HK-2 (cell line): ENCODE measurements at regions not wholly inside any gene's neighbourhood (a gene's known extent, or its start where the extent isn't known, plus 50 kb on each side); places are given as distances from the start of the nearest gene placed in this dataset.
A peak's percentile ranks its signal among the peaks of the same experiment; 100 is the strongest.

Source experiments
- DNase-seq: peaks from one replicate; pipeline ENCODE4 v3.0.0-alpha.2; 2018; ENCODE audit not compliant: unreplicated experiment

- DNase-seq = no peak
Measured at GRCh38 chr2:41678639-41679038, 369.2 kb upstream of the PKDCC start.

- no peak for DNase-seq
Measured at GRCh38 chr2:41686156-41686555, 361.7 kb upstream of the PKDCC start.

GRCh38 chr2:41691561-41691960 lies 356.3 kb upstream of the PKDCC start:
- no peak for DNase-seq

DNA sequence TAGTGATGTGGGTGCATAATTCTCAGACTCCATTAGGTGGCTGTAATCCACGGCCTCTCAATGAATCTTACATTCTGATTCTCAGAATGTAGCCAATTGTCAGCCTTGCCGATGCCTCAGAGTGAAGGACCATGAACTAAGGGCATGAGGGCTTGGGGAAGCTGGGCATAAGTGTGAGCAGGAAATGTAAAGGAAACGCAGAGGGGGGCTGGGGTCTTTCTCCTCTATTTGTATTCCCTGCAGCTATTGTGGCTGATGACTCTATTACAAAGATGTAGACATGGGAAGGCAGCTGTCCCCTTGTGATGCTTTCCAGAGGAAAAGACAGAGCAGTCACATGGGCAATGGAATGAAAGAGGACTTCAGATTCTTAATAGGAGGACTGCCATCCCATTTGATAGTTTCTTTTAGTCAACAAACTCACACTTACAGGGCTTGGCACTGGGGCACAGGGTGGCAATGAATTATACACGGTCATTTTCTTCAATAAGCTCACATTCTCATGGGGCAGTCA lies 353.2 kb upstream of the PKDCC start:
- no peak for DNase-seq

- DNase-seq = no peak
Measured at GRCh38 chr2:41695198-41696113, 352.4 kb upstream of the PKDCC start.

- no peak for DNase-seq
Measured at GRCh38 chr2:41697389-41697788, 350.4 kb upstream of the PKDCC start.

DNA sequence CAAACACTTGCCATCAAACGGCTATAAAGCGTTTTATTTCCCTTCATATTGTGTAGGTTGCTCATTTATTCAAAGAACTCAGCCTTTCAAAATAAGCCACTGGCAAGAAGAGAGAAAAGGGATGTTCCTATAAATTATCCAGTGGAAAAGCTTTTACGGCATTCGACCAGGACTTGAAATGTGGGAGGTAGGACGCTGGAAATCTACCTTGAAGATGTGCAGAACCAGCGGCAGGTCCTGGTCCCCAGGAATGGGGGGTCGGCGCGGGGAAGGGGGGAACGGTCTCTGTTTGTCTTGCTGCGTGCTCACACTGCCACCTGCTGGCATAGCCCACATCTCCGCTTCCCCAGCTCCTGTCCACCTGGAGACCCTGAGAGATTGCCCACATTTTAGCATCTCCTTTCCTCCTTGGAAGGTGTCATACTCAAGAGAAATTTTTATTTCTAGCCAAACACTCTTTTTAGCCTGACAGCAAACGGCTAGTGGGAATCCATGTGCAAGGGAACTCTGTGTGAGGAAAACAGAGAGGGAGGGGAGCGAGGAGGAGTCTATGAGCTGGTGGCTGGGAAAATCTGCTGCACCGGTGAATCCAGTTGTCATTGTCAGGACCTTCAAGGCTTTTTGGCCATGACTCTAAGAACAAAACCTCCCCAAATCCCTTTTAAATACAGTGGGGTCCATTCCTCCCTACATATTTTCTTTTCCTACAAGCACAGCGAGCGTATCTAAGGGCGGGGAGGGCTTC lies 349.0 kb upstream of the PKDCC start:
- DNase-seq = peak; percentile 11

GRCh38 chr2:41701231-41701630 lies 346.6 kb upstream of the PKDCC start:
- DNase-seq = no peak

GRCh38 chr2:41703123-41703522 lies 344.7 kb upstream of the PKDCC start:
- no peak for DNase-seq

DNA sequence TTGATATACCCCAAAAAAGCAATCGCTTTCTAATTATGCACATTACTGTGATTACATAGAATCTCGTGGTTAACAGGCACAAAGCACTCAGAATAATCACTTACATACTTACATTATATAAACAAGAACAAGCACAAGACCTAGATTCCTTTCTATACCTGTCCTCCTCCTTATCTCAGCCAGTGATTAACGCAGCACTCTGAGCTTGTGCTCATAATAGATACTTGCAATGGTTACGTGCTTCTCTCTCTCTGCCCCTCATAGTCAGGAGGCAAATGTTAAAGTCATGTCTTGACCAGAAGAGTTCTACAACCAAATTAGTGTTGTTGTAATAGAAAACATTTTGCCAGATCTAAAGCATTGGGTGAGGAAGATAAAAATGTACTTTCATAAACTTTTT lies 342.2 kb upstream of the PKDCC start:
- DNase-seq = no peak

DNA sequence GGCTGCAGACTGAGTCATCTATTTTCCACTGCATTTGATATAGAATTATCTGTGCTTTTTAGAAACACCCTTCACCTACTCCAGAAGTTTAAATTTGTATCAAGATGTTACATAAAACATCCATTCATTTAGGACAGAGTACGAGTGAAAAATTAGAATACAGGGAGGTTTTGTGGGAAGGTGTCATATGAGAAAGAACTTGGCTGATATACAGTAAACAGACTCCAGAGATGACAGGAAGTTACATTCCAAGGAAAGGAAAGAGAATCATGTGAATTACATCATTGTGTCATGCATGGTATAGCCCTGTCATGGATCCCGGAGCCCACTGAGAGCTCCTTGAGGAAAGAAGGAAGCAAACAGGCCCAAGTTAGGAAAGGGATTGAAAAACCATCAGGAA lies 341.5 kb upstream of the PKDCC start:
- no peak for DNase-seq

DNA sequence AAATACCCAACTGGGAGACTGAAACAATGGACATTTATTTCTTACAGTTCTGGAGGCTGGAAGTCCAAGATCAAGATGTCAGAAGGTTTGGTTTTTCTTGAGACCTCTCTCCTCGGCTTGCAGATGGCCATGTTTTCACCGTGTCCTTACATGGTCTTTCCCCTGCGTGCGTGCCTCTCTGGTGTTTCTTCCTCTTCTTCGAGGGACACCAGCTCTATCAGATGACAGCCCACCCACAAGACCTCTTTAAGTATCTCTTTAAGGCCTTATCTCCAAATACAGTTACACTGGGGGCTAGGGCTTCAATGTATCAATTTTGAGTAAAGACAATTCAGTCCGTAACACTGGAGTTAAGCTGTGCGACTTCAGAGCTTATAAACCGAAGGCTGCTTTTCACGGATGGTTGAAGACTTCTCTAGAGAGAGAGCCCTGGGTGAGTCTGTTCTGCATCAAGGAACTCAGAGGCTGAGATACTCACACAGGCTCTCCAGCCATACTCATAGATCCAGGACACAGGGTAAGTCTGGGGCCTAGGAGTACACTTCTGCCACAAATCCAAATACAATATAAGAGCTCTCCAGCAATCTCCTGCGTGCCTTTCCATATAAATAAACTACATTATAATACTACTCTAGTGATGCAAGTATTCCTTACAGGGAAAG lies 339.9 kb upstream of the PKDCC start:
- DNase-seq = no peak

DNA sequence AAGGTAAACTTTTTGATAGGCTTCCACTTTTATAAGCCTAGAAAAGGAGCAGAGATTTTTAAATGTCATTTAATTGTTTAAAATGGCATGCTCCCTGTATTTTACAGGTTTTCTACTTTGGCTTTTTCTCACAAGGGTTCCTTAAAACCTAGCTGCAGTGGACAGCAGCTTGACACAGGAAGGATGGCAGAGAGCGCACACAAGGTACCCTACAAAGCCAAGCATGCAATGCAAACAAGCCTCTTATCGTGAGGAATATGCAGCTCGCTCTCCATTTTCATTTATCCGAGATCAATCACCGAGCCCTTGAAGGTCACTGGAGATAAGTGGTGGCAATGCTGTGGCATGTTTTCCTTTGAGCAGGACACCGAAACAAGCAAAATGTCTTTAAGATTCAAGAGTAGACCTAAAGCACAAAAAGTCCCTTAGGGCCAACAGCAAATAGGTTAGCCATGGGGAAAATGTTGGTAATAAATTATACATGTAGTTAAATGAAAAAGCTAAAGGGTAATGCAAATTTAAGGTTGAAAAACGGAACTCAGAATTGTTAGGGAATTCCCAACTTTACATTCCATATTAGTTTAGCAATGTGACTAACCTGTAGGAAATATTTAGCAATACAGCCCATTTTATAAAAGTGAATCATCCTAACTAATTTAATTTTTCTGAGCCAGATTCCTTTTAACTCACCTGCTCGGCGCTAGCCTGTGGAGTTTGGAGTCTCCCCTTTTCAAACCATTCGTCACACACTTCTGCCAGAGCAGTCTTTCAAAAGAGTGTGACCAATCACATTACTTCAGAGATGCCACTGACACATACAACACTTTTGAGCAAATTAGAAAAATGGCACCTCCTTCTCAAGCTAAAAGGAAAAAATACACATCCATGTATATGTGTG lies 337.9 kb upstream of the PKDCC start:
- no peak for DNase-seq

GRCh38 chr2:41710944-41711343 lies 336.9 kb upstream of the PKDCC start:
- DNase-seq = no peak

DNA sequence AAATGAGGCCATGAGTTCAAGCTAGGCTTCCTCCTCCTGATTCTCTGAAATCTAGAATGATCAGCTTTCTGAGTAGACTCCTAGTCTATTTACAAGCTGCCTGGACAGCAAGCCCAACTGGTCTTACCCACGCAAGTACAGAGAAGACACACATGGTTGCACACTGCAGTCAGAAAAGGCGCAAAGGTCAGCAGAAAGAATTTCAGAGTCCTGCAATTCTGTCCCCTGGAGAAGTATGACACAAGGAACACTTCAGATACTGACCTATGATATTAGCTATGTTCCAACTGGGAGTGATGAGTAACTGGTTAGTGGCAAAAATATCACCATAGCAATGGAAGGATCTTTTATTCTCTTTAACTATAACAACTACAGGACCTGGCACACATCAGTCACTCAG lies 336.1 kb upstream of the PKDCC start:
- peak; percentile 13 for DNase-seq

DNA sequence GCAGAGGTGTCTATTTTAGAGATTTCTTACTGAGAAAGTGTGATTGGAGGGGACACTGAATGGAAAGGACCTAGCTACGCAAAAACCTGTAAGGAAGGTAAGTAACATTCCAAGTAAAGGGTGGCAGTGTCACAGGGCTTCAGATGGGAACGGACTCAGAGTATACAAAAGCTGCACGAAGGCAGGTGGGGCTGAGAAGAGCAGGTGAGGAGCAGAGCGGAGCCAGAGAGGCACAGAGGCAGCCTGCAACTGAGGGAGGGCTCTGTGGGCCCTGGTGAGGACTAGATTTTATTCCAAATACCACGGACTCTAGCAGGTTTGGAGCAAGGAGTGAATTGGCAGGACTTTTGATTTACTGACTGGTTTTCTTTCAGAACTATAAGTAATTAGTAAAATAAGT lies 331.3 kb upstream of the PKDCC start:
- no peak for DNase-seq

GRCh38 chr2:41717839-41718238 lies 330.0 kb upstream of the PKDCC start:
- no peak for DNase-seq

GRCh38 chr2:41718705-41719104 lies 329.1 kb upstream of the PKDCC start:
- no peak for DNase-seq

DNA sequence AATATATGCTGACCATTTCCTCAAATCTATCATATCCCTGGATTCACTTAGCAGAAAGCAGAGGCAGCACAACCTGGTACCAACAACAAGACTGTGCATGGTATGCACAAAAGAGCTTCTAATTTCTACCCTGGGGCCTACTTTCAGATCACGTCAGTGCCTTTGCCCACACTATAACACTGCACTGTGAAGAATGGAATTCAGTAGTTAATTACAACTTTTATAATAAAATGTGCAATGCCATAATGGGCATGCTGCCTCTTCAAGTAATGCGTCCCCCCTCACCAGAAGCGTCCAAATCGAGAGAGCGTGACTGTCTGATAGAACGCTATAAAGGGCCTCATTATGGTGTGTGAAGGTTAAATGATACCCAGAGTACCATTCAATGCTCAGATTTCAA lies 328.1 kb upstream of the PKDCC start:
- no peak for DNase-seq

DNA sequence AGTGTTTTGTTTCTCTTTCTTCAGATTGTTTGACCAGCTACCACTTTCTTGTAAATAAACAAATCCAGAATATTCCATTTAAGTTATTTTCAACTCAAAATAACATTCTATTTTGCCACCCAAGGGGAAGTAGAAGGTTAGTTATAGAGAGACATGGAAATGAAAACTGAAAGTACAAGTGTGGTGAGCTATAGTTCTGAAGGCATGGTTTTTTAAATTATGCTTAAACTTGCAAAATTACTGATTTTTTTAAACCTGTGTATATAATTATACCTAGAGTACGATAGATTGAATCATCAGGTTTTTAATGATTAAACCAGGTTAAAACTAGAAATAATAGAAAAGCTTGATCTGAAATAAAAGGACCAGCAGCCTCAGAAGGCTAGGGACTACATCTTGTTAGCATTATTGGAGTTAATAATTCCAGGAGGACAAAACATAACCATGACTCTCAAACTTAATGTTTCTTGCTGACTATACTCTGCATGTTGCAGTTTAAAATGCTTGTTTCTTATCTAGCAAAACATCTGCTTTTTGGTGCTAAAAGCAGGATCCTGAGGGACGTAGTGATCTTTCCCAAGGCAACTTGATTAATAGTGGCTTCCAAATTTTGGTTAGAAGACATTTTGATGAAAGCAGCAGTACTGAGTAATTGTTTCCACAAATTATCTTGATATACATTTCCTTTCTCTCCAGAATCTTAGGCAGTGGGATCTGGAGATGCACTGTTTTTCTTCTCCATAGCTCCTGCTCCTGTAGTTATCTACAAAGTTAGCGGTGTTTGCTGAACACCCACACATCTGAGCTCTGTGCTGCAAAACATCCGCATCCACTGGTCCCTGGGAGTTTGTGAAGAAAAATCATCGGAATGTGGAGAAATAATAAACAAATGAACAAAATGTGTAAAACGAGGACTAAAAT lies 327.2 kb upstream of the PKDCC start:
- DNase-seq = no peak
